ENCODE measurements at regions not wholly inside any gene's neighbourhood (a gene's known extent, or its start where the extent isn't known, plus 50 kb on each side); places are given as distances from the start of the nearest gene placed in this dataset.

DNA sequence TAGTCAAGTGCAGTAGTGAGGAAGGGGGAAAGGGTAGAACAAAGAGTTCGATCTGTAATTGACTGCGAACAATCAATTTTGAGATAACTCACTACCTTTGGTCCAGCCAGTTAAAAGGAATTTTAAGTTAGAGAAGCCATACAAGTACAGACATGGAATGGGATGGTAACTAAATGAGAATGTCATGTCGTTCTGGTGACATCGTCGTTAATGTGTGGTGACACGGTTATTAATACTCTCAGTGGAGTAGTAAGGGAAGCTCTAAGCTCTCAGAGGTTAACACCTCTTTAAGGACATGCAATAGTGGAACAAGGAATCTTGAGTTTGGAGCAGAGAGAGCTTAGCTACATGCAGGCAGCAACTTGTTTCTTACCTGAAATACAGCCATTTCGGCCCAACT is 154.9 kb upstream of the KLF12 start:
- TF ChIP-seq, protein P1, sequence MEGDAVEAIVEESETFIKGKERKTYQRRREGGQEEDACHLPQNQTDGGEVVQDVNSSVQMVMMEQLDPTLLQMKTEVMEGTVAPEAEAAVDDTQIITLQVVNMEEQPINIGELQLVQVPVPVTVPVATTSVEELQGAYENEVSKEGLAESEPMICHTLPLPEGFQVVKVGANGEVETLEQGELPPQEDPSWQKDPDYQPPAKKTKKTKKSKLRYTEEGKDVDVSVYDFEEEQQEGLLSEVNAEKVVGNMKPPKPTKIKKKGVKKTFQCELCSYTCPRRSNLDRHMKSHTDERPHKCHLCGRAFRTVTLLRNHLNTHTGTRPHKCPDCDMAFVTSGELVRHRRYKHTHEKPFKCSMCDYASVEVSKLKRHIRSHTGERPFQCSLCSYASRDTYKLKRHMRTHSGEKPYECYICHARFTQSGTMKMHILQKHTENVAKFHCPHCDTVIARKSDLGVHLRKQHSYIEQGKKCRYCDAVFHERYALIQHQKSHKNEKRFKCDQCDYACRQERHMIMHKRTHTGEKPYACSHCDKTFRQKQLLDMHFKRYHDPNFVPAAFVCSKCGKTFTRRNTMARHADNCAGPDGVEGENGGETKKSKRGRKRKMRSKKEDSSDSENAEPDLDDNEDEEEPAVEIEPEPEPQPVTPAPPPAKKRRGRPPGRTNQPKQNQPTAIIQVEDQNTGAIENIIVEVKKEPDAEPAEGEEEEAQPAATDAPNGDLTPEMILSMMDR (IDR thresholded peaks at IDR 0.05) = no peak
- no peak for TF ChIP-seq POLR2A (IDR thresholded peaks at IDR 0.05)

Measured in gastroesophageal sphincter (tissue), 3 donors.